ENCODE measurements at regions not wholly inside any gene's neighbourhood (a gene's known extent, or its start where the extent isn't known, plus 50 kb on each side); places are given as distances from the start of the nearest gene placed in this dataset.

GRCh38 chr3:163672954-163673353 lies 1405.3 kb downstream of the SI start:
- Histone ChIP-seq H4K20me1 (replicated peaks; ENCODE audit: control insufficient read depth, insufficient read depth, low read length) (no peaks in the 10 kb centered on the region), H3K36me3 (ENCODE audit: control insufficient read depth, insufficient read depth, low read length) (no peaks in the 10 kb centered on the region), H3K4me1 (replicated peaks in 1 of 2; ENCODE audit: control insufficient read depth in 2 of 2, insufficient read depth in 2 of 2, low read length in 2 of 2) (no peaks in the 10 kb centered on the region), H2AFZ (ENCODE audit: low read depth, low read length) (no peak overlapping the region), H3K27ac (ENCODE audit: extremely low read depth, low read depth, low read length) (no peak overlapping the region), H3K9me3 (replicated peaks; ENCODE audit: control insufficient read depth, insufficient read depth, low read depth, low read length) (no peaks in the 10 kb centered on the region), H3K4me3 (no peak overlapping the region), H3K9ac (ENCODE audit: insufficient read depth in 1 of 2, low read depth in 2 of 2, low read length in 2 of 2) (no peak overlapping the region), H3K79me2 (ENCODE audit: control insufficient read depth, insufficient read depth, low read length) (0 out of 3 replicates have a peak, but pooled peaks cover 3% of the 10 kb centered on the region), H3K4me2 (ENCODE audit: insufficient read depth, low read length) (no peak overlapping the region), H3K27me3 (ENCODE audit: control insufficient read depth in 2 of 2, insufficient read depth in 2 of 2, low read length in 2 of 2) (no peaks in the 10 kb centered on the region), H3K9me1 (ENCODE audit: control insufficient read depth, insufficient read depth, low read length) (no peaks in the 10 kb centered on the region)
- ATAC-seq (no peak), DNase-seq (ENCODE audit: extremely low read depth in 1 of 4, low spot score in 3 of 4) (no peak), FAIRE-seq (no peak)
- no TSS peak for BruUV-seq (replicated peaks)
- POLR2A ChIA-PET = no interaction called here
- TF ChIP-seq CREB1 (IDR thresholded peaks at IDR 0.05) = no peak
- no peak for TF ChIP-seq CREB1 (CRISPR knock-in tag; IDR thresholded peaks at IDR 0.05)
- no peak for TF ChIP-seq PHF21A (IDR thresholded peaks at IDR 0.05; ENCODE audit: borderline replicate concordance, low read depth)
- no peak for TF ChIP-seq POLR2B (IDR thresholded peaks at IDR 0.05; ENCODE audit: low read depth, partially characterized antibody)
- TF ChIP-seq, protein P1, sequence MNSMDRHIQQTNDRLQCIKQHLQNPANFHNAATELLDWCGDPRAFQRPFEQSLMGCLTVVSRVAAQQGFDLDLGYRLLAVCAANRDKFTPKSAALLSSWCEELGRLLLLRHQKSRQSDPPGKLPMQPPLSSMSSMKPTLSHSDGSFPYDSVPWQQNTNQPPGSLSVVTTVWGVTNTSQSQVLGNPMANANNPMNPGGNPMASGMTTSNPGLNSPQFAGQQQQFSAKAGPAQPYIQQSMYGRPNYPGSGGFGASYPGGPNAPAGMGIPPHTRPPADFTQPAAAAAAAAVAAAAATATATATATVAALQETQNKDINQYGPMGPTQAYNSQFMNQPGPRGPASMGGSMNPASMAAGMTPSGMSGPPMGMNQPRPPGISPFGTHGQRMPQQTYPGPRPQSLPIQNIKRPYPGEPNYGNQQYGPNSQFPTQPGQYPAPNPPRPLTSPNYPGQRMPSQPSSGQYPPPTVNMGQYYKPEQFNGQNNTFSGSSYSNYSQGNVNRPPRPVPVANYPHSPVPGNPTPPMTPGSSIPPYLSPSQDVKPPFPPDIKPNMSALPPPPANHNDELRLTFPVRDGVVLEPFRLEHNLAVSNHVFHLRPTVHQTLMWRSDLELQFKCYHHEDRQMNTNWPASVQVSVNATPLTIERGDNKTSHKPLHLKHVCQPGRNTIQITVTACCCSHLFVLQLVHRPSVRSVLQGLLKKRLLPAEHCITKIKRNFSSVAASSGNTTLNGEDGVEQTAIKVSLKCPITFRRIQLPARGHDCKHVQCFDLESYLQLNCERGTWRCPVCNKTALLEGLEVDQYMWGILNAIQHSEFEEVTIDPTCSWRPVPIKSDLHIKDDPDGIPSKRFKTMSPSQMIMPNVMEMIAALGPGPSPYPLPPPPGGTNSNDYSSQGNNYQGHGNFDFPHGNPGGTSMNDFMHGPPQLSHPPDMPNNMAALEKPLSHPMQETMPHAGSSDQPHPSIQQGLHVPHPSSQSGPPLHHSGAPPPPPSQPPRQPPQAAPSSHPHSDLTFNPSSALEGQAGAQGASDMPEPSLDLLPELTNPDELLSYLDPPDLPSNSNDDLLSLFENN (IDR thresholded peaks at IDR 0.05; ENCODE audit: low read depth in 2 of 2, low read length in 2 of 2) = no peak
- TF ChIP-seq MCM3 (IDR thresholded peaks at IDR 0.05) = no peak
- TF ChIP-seq CTBP1 (IDR thresholded peaks at IDR 0.05; ENCODE audit: borderline replicate concordance) = no peak
- TF ChIP-seq TAF9B (IDR thresholded peaks at IDR 0.05; ENCODE audit: partially characterized antibody) = no peak
- TF ChIP-seq, protein P2, sequence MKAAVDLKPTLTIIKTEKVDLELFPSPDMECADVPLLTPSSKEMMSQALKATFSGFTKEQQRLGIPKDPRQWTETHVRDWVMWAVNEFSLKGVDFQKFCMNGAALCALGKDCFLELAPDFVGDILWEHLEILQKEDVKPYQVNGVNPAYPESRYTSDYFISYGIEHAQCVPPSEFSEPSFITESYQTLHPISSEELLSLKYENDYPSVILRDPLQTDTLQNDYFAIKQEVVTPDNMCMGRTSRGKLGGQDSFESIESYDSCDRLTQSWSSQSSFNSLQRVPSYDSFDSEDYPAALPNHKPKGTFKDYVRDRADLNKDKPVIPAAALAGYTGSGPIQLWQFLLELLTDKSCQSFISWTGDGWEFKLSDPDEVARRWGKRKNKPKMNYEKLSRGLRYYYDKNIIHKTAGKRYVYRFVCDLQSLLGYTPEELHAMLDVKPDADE (conservative IDR thresholded peaks at IDR 0.05; ENCODE audit: control insufficient read depth, low read depth, low read length) = no peak
- no peak for TF ChIP-seq ZNF184 (CRISPR knock-in tag; IDR thresholded peaks at IDR 0.05)
- no peak for TF ChIP-seq HMBOX1 (IDR thresholded peaks at IDR 0.05)
- TF ChIP-seq ZNF24 (IDR thresholded peaks at IDR 0.05) = no peak
- no peak for TF ChIP-seq NRF1 (conservative IDR thresholded peaks at IDR 0.05 in 1 of 2, IDR thresholded peaks at IDR 0.05 in 1 of 2)
- no peak for TF ChIP-seq SP1 (CRISPR knock-in tag; IDR thresholded peaks at IDR 0.05)
- TF ChIP-seq U2AF2 (optimal IDR thresholded peaks at IDR 0.05; ENCODE audit: low read depth, low read length) = no peak
- TF ChIP-seq NFIX (CRISPR knock-in tag; IDR thresholded peaks at IDR 0.05; ENCODE audit: low read depth) = no peak
- TF ChIP-seq SAP30 (IDR thresholded peaks at IDR 0.05; ENCODE audit: borderline replicate concordance, insufficient read depth, low read depth, low read length, poor library complexity, severe bottlenecking) = no peak
- TF ChIP-seq EHMT2 (IDR thresholded peaks at IDR 0.05) = no peak
- no peak for TF ChIP-seq MXI1 (IDR thresholded peaks at IDR 0.05; ENCODE audit: low read depth, low read length)
- TF ChIP-seq MYNN (IDR thresholded peaks at IDR 0.05) = no peak
- TF ChIP-seq MYNN (CRISPR knock-in tag; IDR thresholded peaks at IDR 0.05) = no peak
- in situ Hi-C loops (cut with MboI) (no loop called here), intact Hi-C loops (cut with micrococcal nuclease) (no loop called here)
- CTCF ChIA-PET (ENCODE audit: low intra/inter-chr PET ratio) = no interaction called here
